ENCODE measurements at regions not wholly inside any gene's neighbourhood (a gene's known extent, or its start where the extent isn't known, plus 50 kb on each side); places are given as distances from the start of the nearest gene placed in this dataset.

- no peak for TF ChIP-seq POLR2A (IDR thresholded peaks at IDR 0.05)
- TF ChIP-seq CTCF (IDR thresholded peaks at IDR 0.05), result no peak
Observed at GRCh38 chr7:159227433-159227832, 82.8 kb upstream of the VIPR2 start.

All from right lobe of liver (tissue), 4 donors.